ENCODE measurements at regions not wholly inside any gene's neighbourhood (a gene's known extent, or its start where the extent isn't known, plus 50 kb on each side); places are given as distances from the start of the nearest gene placed in this dataset.

DNA sequence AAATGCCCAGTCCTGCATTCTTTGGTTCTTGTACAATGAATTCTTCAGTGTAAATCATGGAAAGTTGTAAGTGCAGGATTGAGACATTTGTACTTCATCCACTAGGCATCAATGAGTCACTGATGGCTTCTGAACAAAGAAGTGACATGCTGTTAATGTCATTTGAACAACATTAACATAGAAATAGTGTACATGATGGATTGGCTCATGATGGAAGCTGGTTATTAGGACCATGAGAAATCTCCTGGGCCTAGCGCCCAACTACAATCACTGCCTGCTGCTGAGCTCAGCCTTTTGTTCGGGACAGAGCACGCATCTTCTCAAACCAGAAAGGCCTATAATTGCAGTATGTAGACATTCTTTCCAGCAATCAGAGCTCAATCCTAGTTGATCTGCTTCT is 316.8 kb upstream of the TSHZ2 start:
- H2AFZ ChIP-seq (ENCODE audit: low read length), result no peak overlapping the region
- H3K4me3 ChIP-seq (ENCODE audit: low read length), result no peak overlapping the region
- H3K79me2 ChIP-seq (ENCODE audit: low read length), result no peaks in the 10 kb centered on the region
- TF ChIP-seq, protein P1, sequence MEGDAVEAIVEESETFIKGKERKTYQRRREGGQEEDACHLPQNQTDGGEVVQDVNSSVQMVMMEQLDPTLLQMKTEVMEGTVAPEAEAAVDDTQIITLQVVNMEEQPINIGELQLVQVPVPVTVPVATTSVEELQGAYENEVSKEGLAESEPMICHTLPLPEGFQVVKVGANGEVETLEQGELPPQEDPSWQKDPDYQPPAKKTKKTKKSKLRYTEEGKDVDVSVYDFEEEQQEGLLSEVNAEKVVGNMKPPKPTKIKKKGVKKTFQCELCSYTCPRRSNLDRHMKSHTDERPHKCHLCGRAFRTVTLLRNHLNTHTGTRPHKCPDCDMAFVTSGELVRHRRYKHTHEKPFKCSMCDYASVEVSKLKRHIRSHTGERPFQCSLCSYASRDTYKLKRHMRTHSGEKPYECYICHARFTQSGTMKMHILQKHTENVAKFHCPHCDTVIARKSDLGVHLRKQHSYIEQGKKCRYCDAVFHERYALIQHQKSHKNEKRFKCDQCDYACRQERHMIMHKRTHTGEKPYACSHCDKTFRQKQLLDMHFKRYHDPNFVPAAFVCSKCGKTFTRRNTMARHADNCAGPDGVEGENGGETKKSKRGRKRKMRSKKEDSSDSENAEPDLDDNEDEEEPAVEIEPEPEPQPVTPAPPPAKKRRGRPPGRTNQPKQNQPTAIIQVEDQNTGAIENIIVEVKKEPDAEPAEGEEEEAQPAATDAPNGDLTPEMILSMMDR (IDR thresholded peaks at IDR 0.05; ENCODE audit: low read length), result no peak
- TF ChIP-seq EZH2phosphoT487 (IDR thresholded peaks at IDR 0.05; ENCODE audit: low read length), result no peak
- no peak for TF ChIP-seq EZH2 (optimal IDR thresholded peaks at IDR 0.05; ENCODE audit: low read depth, low read length)
- H3K27me3 ChIP-seq (replicated peaks; ENCODE audit: insufficient read depth, low read length), result no peaks in the 10 kb centered on the region
- H3K9me3 ChIP-seq (replicated peaks; ENCODE audit: insufficient read depth, low read length), result no peaks in the 10 kb centered on the region
- H3K36me3 ChIP-seq (replicated peaks; ENCODE audit: insufficient read depth, low read length), result no peaks in the 10 kb centered on the region
- no peak for DNase-seq
- no peaks in the 10 kb centered on the region for H3K9me2 ChIP-seq (replicated peaks; ENCODE audit: insufficient read depth, low read length)
- H3F3A ChIP-seq (ENCODE audit: insufficient read depth, low read length), result no peaks in the 10 kb centered on the region
- no peaks in the 10 kb centered on the region for H3K4me1 ChIP-seq (ENCODE audit: low read length)
- H3K9ac ChIP-seq (ENCODE audit: low read length), result no peak overlapping the region
- H3K27ac ChIP-seq (ENCODE audit: low read length), result no peak overlapping the region
- H3K4me2 ChIP-seq (ENCODE audit: low read depth, low read length), result no peak overlapping the region
- no peaks in the 10 kb centered on the region for H4K20me1 ChIP-seq (ENCODE audit: insufficient read depth, low read length)

DNA sequence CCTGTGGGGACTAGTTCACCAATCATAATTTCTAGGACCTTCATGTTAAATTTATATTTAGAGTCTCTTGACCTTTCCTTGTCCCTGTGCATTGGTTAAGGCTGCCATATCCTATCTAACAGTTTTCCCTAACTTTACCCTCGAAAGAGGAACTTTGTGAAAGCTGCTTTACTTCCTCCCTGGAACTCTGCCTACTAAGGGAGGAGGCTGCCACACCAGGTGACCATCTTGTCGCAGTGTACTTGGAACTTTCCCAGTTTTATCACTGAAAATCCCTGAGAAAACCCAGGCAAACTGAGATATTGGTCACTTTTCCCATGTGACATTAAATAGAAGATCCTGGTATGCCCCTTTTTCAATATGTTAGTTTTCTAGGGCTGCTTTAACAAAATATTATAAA is 317.6 kb upstream of the TSHZ2 start:
- no peaks in the 10 kb centered on the region for H3F3A ChIP-seq (ENCODE audit: insufficient read depth, low read length)
- DNase-seq, result no peak
- H2AFZ ChIP-seq (ENCODE audit: low read length), result no peak overlapping the region
- no peaks in the 10 kb centered on the region for H3K27me3 ChIP-seq (replicated peaks; ENCODE audit: insufficient read depth, low read length)
- H3K27ac ChIP-seq (ENCODE audit: low read length), result no peak overlapping the region
- H3K36me3 ChIP-seq (replicated peaks; ENCODE audit: insufficient read depth, low read length), result no peaks in the 10 kb centered on the region
- no peak for TF ChIP-seq EZH2 (optimal IDR thresholded peaks at IDR 0.05; ENCODE audit: low read depth, low read length)
- no peak for TF ChIP-seq EZH2phosphoT487 (IDR thresholded peaks at IDR 0.05; ENCODE audit: low read length)
- TF ChIP-seq, protein P1 (IDR thresholded peaks at IDR 0.05; ENCODE audit: low read length), result no peak
- H4K20me1 ChIP-seq (ENCODE audit: insufficient read depth, low read length), result no peaks in the 10 kb centered on the region
- H3K9me3 ChIP-seq (replicated peaks; ENCODE audit: insufficient read depth, low read length), result no peaks in the 10 kb centered on the region
- H3K4me3 ChIP-seq (ENCODE audit: low read length), result no peak overlapping the region
- no peaks in the 10 kb centered on the region for H3K9me2 ChIP-seq (replicated peaks; ENCODE audit: insufficient read depth, low read length)
- H3K4me1 ChIP-seq (ENCODE audit: low read length), result no peaks in the 10 kb centered on the region
- no peaks in the 10 kb centered on the region for H3K79me2 ChIP-seq (ENCODE audit: low read length)
- no peak overlapping the region for H3K9ac ChIP-seq (ENCODE audit: low read length)
- no peak overlapping the region for H3K4me2 ChIP-seq (ENCODE audit: low read depth, low read length)

DNA sequence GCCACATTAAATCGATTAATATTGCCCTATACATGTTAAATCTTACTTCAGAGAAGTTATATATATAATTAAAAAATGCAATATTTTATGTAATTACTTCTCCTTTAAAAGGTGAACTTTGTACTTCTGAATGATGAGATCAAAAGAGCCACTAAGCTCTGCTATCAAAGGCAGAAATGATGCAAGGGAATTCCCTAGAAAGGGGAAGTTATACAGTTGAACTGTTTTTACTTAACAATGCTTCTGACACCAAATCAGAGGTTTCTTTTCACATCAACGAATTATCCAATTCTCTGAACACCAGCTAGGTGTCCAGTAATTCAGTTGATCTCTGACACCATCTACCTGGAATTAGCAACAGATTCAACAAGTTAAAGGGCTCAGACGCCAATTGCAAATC is 319.9 kb upstream of the TSHZ2 start:
- H4K20me1 ChIP-seq (ENCODE audit: insufficient read depth, low read length), result no peaks in the 10 kb centered on the region
- H3K9me2 ChIP-seq (replicated peaks; ENCODE audit: insufficient read depth, low read length), result no peaks in the 10 kb centered on the region
- no peaks in the 10 kb centered on the region for H3K9me3 ChIP-seq (replicated peaks; ENCODE audit: insufficient read depth, low read length)
- no peaks in the 10 kb centered on the region for H3K79me2 ChIP-seq (ENCODE audit: low read length)
- no peak for DNase-seq
- no peak overlapping the region for H3K4me2 ChIP-seq (ENCODE audit: low read depth, low read length)
- H3K4me3 ChIP-seq (ENCODE audit: low read length), result no peak overlapping the region
- H3K9ac ChIP-seq (ENCODE audit: low read length), result no peak overlapping the region
- no peak overlapping the region for H2AFZ ChIP-seq (ENCODE audit: low read length)
- H3K36me3 ChIP-seq (replicated peaks; ENCODE audit: insufficient read depth, low read length), result no peaks in the 10 kb centered on the region
- no peaks in the 10 kb centered on the region for H3K4me1 ChIP-seq (ENCODE audit: low read length)
- TF ChIP-seq, protein P1 (IDR thresholded peaks at IDR 0.05; ENCODE audit: low read length), result no peak
- TF ChIP-seq EZH2phosphoT487 (IDR thresholded peaks at IDR 0.05; ENCODE audit: low read length) (no peak), EZH2 (optimal IDR thresholded peaks at IDR 0.05; ENCODE audit: low read depth, low read length) (no peak)
- H3F3A ChIP-seq (ENCODE audit: insufficient read depth, low read length), result no peaks in the 10 kb centered on the region
- H3K27ac ChIP-seq (ENCODE audit: low read length), result no peak overlapping the region
- H3K27me3 ChIP-seq (replicated peaks; ENCODE audit: insufficient read depth, low read length), result no peaks in the 10 kb centered on the region

Data from MM.1S (cell line).